GM12873 (cell line): ENCODE measurements at regions not wholly inside any gene's neighbourhood (a gene's known extent, or its start where the extent isn't known, plus 50 kb on each side); places are given as distances from the start of the nearest gene placed in this dataset.

Experiments
- TF ChIP-seq, protein P1 (sequence below): IDR thresholded peaks from 2 replicates; pipeline ENCODE4 v1.5.1; 2012; ENCODE audit warnings: low read depth, mild to moderate bottlenecking, moderate library complexity, low read length, control low read depth; ENCODE audit not compliant: insufficient read depth; ENCODE audit errors: missing control alignments

DNA sequence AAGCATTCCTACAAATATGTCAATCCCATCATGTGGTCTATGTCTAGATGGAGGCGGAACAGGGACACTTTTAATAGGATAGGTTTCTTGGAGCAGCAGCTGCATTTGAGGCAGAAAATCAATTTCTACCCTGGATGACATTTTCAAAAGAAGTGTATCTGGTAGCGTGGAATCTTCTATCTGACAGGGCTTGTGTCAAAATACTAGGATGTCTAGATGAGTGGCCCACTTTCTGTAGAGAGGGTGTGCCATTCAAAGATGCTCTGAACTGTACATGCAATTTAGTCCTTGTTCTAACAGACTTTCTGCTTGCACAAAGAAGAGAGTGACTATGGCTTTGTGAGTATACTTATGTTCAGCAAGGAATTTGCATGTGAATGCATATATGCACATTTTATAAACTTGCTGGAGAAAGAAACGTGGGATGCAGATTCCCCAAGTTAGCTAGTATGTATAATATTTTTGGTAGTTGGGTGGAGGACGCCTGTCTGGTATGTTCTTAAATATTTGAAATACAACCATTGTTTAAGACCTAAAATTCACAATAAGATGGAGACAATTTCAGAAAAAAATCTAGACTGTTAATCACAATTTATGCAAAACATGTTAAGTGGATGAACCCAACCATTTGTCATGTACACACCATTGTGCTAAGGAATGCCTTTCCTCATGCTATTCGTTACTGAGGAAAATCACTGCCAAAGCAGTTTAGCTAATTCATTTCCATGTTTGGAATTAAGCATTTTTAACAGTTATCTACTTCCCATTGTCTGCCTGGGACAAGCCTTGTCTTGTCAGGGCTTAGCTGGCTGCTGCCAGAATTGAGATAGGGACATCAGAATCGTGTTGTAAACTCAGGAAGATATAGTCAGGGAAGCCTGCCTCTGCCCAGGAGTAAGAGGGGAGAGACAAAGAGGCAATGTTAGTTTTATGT is 129.1 kb upstream of the MEF2C start:
- TF ChIP-seq, protein P1, sequence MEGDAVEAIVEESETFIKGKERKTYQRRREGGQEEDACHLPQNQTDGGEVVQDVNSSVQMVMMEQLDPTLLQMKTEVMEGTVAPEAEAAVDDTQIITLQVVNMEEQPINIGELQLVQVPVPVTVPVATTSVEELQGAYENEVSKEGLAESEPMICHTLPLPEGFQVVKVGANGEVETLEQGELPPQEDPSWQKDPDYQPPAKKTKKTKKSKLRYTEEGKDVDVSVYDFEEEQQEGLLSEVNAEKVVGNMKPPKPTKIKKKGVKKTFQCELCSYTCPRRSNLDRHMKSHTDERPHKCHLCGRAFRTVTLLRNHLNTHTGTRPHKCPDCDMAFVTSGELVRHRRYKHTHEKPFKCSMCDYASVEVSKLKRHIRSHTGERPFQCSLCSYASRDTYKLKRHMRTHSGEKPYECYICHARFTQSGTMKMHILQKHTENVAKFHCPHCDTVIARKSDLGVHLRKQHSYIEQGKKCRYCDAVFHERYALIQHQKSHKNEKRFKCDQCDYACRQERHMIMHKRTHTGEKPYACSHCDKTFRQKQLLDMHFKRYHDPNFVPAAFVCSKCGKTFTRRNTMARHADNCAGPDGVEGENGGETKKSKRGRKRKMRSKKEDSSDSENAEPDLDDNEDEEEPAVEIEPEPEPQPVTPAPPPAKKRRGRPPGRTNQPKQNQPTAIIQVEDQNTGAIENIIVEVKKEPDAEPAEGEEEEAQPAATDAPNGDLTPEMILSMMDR: no peak

DNA sequence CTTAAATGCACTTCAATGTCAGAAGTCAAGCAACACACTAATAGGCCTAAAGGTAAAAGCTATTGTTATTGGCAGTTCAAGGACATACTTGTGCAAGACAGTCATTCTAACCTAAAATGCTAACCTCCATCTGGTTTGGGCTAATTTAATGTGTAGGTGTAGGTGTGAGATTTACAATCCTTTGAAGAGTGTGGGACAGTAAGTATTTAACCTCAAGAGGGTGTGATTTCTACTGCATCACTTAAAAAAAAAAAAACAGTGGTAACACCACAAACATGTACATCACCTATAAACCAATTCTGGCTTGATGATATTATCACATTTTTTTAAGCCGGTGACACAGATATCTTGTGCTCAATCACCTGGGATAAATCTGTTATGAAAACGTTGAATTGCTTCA is 127.5 kb upstream of the MEF2C start:
- TF ChIP-seq, protein P1: no peak

DNA sequence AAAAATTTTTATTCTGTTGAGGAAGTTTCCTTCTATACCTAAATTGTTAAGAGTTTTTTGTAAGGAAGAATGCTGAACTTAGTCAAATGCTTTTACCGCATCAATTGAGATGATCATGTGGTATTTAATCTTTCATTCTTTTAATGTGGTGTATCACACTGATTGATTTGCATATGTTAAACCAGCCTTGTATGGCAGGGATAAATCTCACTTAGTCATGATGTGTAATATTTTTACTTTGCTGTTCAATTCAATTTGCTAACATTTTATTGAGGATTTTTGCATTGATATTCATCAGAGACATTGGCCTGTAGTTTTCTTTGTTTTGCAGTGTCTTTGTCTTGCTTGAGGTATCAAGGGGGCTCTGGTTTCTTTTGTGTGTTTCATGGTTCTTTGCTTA is 125.3 kb upstream of the MEF2C start:
- TF ChIP-seq, protein P1: no peak

DNA sequence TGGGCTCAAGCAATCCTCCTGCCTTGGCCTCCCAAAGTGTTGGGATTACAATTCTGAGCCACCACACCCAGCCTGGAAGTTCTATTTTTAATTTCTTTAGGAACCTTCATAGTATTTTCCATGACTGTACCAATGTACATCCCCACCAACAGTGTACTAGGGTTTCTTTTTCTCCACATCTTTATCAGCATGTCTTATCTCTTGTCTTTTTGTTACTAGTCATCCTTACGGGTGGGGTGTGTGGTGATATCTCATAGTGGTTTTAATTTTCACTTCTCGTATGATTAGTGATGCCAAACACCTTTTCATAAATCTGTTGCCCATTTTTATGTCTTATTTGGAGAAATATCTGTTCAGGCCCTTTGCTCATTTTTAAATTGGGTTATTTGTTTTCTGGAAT is 123.0 kb upstream of the MEF2C start:
- TF ChIP-seq, protein P1: no peak

DNA sequence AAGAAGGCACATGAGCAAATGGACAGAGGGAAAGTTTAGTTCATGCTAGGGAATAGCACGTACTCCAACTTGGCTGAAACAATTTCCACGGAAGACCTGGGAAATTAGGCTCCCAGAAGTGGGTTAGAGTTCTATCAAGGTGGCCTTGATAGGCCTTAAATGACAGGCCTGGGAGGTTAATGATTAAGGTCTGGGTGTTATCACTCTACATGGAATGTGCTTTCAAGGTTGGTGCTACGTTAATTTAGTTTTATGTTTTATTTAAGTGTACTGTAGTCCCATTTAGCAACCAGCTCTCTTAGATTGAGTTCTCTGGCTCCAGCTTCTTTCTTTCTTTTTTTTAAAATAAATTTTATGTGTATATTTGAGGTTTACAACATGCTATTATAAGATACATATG is 121.4 kb upstream of the MEF2C start:
- TF ChIP-seq, protein P1: no peak

DNA sequence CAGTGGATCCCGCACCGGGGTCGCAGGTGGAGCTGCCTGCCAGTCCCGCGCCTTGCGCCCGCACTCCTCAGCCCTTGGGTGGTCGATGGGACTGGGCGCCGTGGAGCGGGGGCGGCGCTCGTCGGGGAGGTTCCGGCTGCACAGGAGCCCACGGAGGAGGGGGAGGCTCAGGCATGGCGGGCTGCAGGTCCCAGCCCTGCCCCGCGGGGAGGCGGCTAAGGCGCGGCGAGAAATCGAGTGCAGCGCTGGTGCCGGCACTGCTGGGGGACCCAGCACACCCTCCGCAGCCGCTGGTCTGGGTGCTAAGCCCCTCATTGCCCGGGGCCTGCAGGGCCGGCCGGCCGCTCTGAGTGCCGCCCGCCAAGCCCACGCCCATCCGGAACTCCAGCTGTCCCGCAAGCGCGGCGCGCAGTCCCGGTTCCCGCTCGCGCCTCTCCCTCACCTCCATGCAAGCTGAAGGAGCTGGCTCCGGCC is 120.6 kb upstream of the MEF2C start:
- TF ChIP-seq, protein P1: no peak

DNA sequence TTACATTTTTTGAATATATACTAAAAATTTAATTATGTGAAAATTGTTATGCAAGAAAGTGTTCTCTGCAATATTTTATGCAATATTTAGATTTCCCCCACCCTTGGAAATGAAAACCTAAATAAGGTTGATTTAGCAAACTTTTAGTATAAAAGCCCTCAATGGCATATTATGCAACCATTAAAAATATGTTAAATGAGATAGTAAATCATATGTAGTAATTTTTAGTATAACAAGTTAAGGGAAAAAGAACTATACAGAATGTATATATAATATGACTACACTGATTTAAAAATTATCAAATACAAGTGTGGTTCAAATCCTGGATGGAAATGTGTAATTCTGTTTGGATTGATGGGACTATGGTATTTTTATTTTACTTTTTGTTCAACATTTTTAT is 116.9 kb upstream of the MEF2C start:
- TF ChIP-seq, protein P1: no peak
